EL (cell line): ENCODE measurements at regions not wholly inside any gene's neighbourhood (a gene's known extent, or its start where the extent isn't known, plus 50 kb on each side); places are given as distances from the start of the nearest gene placed in this dataset.

Experiments
- DNase-seq: peaks from one replicate; pipeline ENCODE4 v3.0.0-alpha.2; 2016

GRCh38 chr14:53331247-53331646 lies 178.1 kb upstream of the DDHD1 start:
- peak; percentile 87 for DNase-seq

- peak; percentile 8 for DNase-seq
Measured at GRCh38 chr14:53330441-53330840, 177.3 kb upstream of the DDHD1 start.

- no peak for DNase-seq
Measured at GRCh38 chr14:53328841-53329240, 175.7 kb upstream of the DDHD1 start.

GRCh38 chr14:53327716-53328115 lies 174.6 kb upstream of the DDHD1 start:
- peak; percentile 76 for DNase-seq

- DNase-seq: no peak
Measured at GRCh38 chr14:53325176-53325806, 172.2 kb upstream of the DDHD1 start.

GRCh38 chr14:53316504-53316903 lies 163.4 kb upstream of the DDHD1 start:
- DNase-seq: no peak

- no peak for DNase-seq
Measured at GRCh38 chr14:53310412-53310811, 157.3 kb upstream of the DDHD1 start.

GRCh38 chr14:53306911-53307310 lies 153.8 kb upstream of the DDHD1 start:
- DNase-seq: peak; percentile 60

GRCh38 chr14:53306267-53306721 lies 153.2 kb upstream of the DDHD1 start:
- DNase-seq: peak; percentile 52

GRCh38 chr14:53304726-53305381 lies 151.7 kb upstream of the DDHD1 start:
- DNase-seq: no peak

GRCh38 chr14:53295985-53296582 lies 143.0 kb upstream of the DDHD1 start:
- peak; percentile 43 for DNase-seq

GRCh38 chr14:53295372-53295771 lies 142.2 kb upstream of the DDHD1 start:
- no peak for DNase-seq

GRCh38 chr14:53286301-53286700 lies 133.2 kb upstream of the DDHD1 start:
- no peak for DNase-seq

GRCh38 chr14:53285821-53286220 lies 132.7 kb upstream of the DDHD1 start:
- peak; percentile 18 for DNase-seq

- DNase-seq: no peak
Measured at GRCh38 chr14:53285064-53285463, 131.9 kb upstream of the DDHD1 start.

- DNase-seq: peak; percentile 38
Measured at GRCh38 chr14:53278602-53279506, 125.7 kb upstream of the DDHD1 start.

GRCh38 chr14:53273671-53274072 lies 120.5 kb upstream of the DDHD1 start:
- peak; percentile 14 for DNase-seq

- no peak for DNase-seq
Measured at GRCh38 chr14:53265025-53265424, 111.9 kb upstream of the DDHD1 start.

GRCh38 chr14:53260928-53261327 lies 107.8 kb upstream of the DDHD1 start:
- DNase-seq: no peak

GRCh38 chr14:53260286-53260685 lies 107.2 kb upstream of the DDHD1 start:
- no peak for DNase-seq

GRCh38 chr14:53252141-53252540 lies 99.0 kb upstream of the DDHD1 start:
- DNase-seq: no peak

- peak; percentile 6 for DNase-seq
Measured at GRCh38 chr14:53249059-53249458, 95.9 kb upstream of the DDHD1 start.
